DOHH2 (cell line): ENCODE measurements at regions not wholly inside any gene's neighbourhood (a gene's known extent, or its start where the extent isn't known, plus 50 kb on each side); places are given as distances from the start of the nearest gene placed in this dataset.

Experiments
- EZH2phosphoT487 ChIP-seq: fragments of 200-600 bp; sonication (generic); IDR thresholded peaks from 2 replicates; pipeline ENCODE4 v1.6.1; 2017; ENCODE audit warnings: borderline replicate concordance, mild to moderate bottlenecking, antibody characterized with exemption, low read length, moderate library complexity, mixed read lengths
- TF ChIP-seq, protein P1 (sequence below): fragments of 200-600 bp; sonication (generic); IDR thresholded peaks from one replicate; pipeline ENCODE4 v1.5.1; 2014; ENCODE audit warnings: antibody characterized with exemption, mild to moderate bottlenecking, low read depth, low read length; ENCODE audit not compliant: poor library complexity, severe bottlenecking

DNA sequence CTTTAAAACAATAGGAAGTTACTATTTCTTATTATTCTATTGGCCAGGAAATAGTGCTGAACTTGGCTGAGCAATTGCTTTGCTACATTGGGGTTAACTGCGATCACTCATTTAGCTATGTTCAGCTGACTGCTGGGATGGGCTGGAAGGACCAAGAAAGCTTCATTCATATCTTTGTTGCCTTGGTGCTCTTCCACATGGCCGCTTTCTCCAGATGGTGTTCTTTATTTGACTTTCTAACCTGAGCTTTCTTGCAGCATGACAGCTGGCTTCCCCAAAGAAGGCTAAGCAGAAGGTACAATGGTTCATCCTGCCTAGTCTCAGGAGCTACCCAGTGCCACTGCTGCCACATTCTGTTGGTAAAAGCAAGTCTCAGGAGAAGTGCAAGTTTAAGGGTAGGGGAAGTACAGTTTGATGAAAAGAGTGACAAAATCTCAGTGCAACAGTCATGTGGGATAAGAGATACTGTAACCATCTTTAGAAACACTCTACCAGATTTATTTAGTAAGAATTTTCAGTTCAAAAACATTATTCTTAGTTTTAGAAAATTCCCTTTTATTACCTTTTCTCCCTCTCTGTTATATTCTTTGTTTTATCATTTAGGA, 180.6 kb upstream of the RBMS1 start:
- TF ChIP-seq, protein P1, sequence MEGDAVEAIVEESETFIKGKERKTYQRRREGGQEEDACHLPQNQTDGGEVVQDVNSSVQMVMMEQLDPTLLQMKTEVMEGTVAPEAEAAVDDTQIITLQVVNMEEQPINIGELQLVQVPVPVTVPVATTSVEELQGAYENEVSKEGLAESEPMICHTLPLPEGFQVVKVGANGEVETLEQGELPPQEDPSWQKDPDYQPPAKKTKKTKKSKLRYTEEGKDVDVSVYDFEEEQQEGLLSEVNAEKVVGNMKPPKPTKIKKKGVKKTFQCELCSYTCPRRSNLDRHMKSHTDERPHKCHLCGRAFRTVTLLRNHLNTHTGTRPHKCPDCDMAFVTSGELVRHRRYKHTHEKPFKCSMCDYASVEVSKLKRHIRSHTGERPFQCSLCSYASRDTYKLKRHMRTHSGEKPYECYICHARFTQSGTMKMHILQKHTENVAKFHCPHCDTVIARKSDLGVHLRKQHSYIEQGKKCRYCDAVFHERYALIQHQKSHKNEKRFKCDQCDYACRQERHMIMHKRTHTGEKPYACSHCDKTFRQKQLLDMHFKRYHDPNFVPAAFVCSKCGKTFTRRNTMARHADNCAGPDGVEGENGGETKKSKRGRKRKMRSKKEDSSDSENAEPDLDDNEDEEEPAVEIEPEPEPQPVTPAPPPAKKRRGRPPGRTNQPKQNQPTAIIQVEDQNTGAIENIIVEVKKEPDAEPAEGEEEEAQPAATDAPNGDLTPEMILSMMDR, result no peak
- TF ChIP-seq EZH2phosphoT487, result no peak
